H1 (cell line): ENCODE measurements at regions not wholly inside any gene's neighbourhood (a gene's known extent, or its start where the extent isn't known, plus 50 kb on each side); places are given as distances from the start of the nearest gene placed in this dataset.

Experiments used
- CTCF ChIA-PET: fragments of 300-600 bp; sonication (Branson Sonifier 250); formaldehyde crosslinking; loops from one replicate; lab custom pipeline; 2021; ENCODE audit not compliant: partially characterized antibody; lab: Charles Lee
- POLR2A ChIA-PET: fragments of 300-600 bp; sonication (Branson Sonifier 250); formaldehyde crosslinking; loops from one replicate; lab custom pipeline; 2021; ENCODE audit warnings: inconsistent platforms; ENCODE audit not compliant: partially characterized antibody; lab: Charles Lee
- DNase-seq, 2 experiments: peaks; one replicate each; pipeline versions ENCODE4 v3.0.0 to v3.0.0-alpha.2; 2010 to 2022; ENCODE audit warnings: low spot score in 2 of 2, low read depth in 1 of 2, mixed read lengths in 1 of 2
- FAIRE-seq: peaks from 2 replicates; lab custom pipeline; 2011; peaks lifted over from hg19 to GRCh38; lab: Jason Lieb, UNC
- H2AFZ ChIP-seq: 2 replicates; pipeline ENCODE4 v1.8.1; 2012; ENCODE audit warnings: low read length, inconsistent platforms
- H2AK5ac ChIP-seq: 2 replicates; pipeline ENCODE4 v1.6.1; 2013; ENCODE audit warnings: low read depth, low read length
- H2BK120ac ChIP-seq: replicated peaks from 2 replicates; pipeline ENCODE3; 2013; ENCODE audit warnings: low read depth, low read length, inconsistent platforms
- H2BK12ac ChIP-seq: 2 replicates; pipeline ENCODE4 v1.6.1; 2013; ENCODE audit warnings: low read depth, low read length
- H2BK15ac ChIP-seq: 2 replicates; pipeline ENCODE4 v1.6.1; 2013; ENCODE audit warnings: low read length
- H2BK20ac ChIP-seq: 2 replicates; pipeline ENCODE4 v1.6.1; 2013; ENCODE audit warnings: low read length
- H2BK5ac ChIP-seq: 2 replicates; pipeline ENCODE4 v1.6.1; 2013; ENCODE audit warnings: low read depth, low read length
- H3K14ac ChIP-seq: 2 replicates; pipeline ENCODE4 v1.6.1; 2013; ENCODE audit warnings: inconsistent platforms; ENCODE audit not compliant: insufficient read length
- H3K18ac ChIP-seq: 2 replicates; pipeline ENCODE4 v1.6.1; 2013; ENCODE audit warnings: low read length; ENCODE audit errors: extremely low read depth
- H3K23ac ChIP-seq: 2 replicates; pipeline ENCODE4 v1.6.1; 2013; ENCODE audit warnings: inconsistent platforms; ENCODE audit not compliant: insufficient read length
- H3K23me2 ChIP-seq: 2 replicates; pipeline ENCODE4 v1.6.1; 2013; ENCODE audit warnings: low read depth, low read length
- H3K27ac ChIP-seq: 2 replicates; pipeline ENCODE4 v1.6.1; 2011; ENCODE audit warnings: low read depth, low read length, inconsistent platforms
- H3K27me3 ChIP-seq, 4 experiments: replicated peaks in 1 of 4; 1 replicate in 1 of 4; 2 replicates in 3 of 4; pipeline versions ENCODE4 v1.6.1 to v1.8.1; 2011 to 2013; ENCODE audit warnings: low read length in 3 of 4, mild to moderate bottlenecking in 3 of 4, inconsistent platforms in 2 of 4, mixed read lengths in 2 of 4, moderate library complexity in 1 of 4; ENCODE audit not compliant: control insufficient read depth in 3 of 4, insufficient read depth in 3 of 4; ENCODE audit errors: extremely low read depth in 1 of 4
- H3K36me3 ChIP-seq, 4 experiments: 2 replicates each; pipeline versions ENCODE4 v1.6.1 to v1.8.1; 2011 to 2013; ENCODE audit warnings: mild to moderate bottlenecking in 4 of 4, low read length in 3 of 4, moderate library complexity in 2 of 4, control low read depth in 1 of 4, inconsistent platforms in 1 of 4; ENCODE audit not compliant: insufficient read depth in 4 of 4, control insufficient read depth in 2 of 4
- H3K4ac ChIP-seq: replicated peaks from 2 replicates; pipeline ENCODE3; 2013; ENCODE audit warnings: low read length, low read depth, mixed read lengths, inconsistent platforms; ENCODE audit not compliant: insufficient read length
- H3K4me1 ChIP-seq, 4 experiments: replicated peaks in 1 of 4; 1 replicate in 1 of 4; 2 replicates in 3 of 4; pipeline versions ENCODE4 v1.6.1 to v1.8.1; 2011 to 2013; ENCODE audit warnings: low read length in 3 of 4, inconsistent platforms in 2 of 4, mixed read lengths in 1 of 4; ENCODE audit not compliant: insufficient read depth in 4 of 4, control insufficient read depth in 3 of 4
- H3K4me2 ChIP-seq, 2 experiments: 2 replicates each; pipeline versions ENCODE4 v1.6.1 to v1.8.1; 2011 to 2013; ENCODE audit warnings: low read depth in 2 of 2, low read length in 2 of 2, control low read depth in 1 of 2, inconsistent platforms in 1 of 2, mild to moderate bottlenecking in 1 of 2; ENCODE audit not compliant: insufficient read depth in 1 of 2
- H3K4me3 ChIP-seq, 4 experiments: fragments of 200-600, 300-600 bp in 1 of 4; sonication (generic), shearing (Covaris generic), sonication (Bioruptor Twin) in 1 of 4; 2 replicates each; pipeline versions ENCODE4 v1.5.1 to v1.8.1; 2011 to 2016; ENCODE audit warnings: low read length in 4 of 4, low read depth in 3 of 4, control low read depth in 2 of 4, inconsistent platforms in 2 of 4, mild to moderate bottlenecking in 2 of 4, mixed read lengths in 1 of 4, moderate library complexity in 1 of 4; ENCODE audit not compliant: insufficient read depth in 2 of 4; ENCODE audit errors: extremely low read depth in 1 of 4
- H3K56ac ChIP-seq: replicated peaks from 2 replicates; pipeline ENCODE3; 2013; ENCODE audit warnings: low read depth, mild to moderate bottlenecking, mixed read lengths, low read length, inconsistent platforms; ENCODE audit not compliant: insufficient read length
- H3K79me1 ChIP-seq: 2 replicates; pipeline ENCODE4 v1.6.1; 2013; ENCODE audit warnings: low read depth, low read length, control low read depth
- H3K79me2 ChIP-seq, 2 experiments: 2 replicates each; pipeline versions ENCODE4 v1.6.1 to v1.8.1; 2012 to 2013; ENCODE audit warnings: low read length in 2 of 2, mild to moderate bottlenecking in 2 of 2, inconsistent platforms in 1 of 2; ENCODE audit not compliant: insufficient read depth in 2 of 2, control insufficient read depth in 1 of 2
- H3K9ac ChIP-seq, 4 experiments: replicated peaks in 1 of 4; 1 replicate in 1 of 4; 2 replicates in 3 of 4; pipeline versions ENCODE4 v1.6.1 to v1.8.1; 2011 to 2013; ENCODE audit warnings: low read depth in 3 of 4, low read length in 3 of 4, control low read depth in 2 of 4, mild to moderate bottlenecking in 2 of 4, moderate library complexity in 2 of 4, inconsistent platforms in 1 of 4; ENCODE audit errors: extremely low read depth in 1 of 4
- H3K9me3 ChIP-seq, 2 experiments: 2 replicates each; pipeline versions ENCODE4 v1.6.1 to v1.8.1; 2012 to 2013; ENCODE audit warnings: mild to moderate bottlenecking in 2 of 2, moderate library complexity in 2 of 2, control low read depth in 1 of 2, inconsistent platforms in 1 of 2, low read depth in 1 of 2, low read length in 1 of 2, mixed read lengths in 1 of 2; ENCODE audit not compliant: insufficient read depth in 2 of 2
- H4K20me1 ChIP-seq, 2 experiments: replicated peaks in 1 of 2; 2 replicates each; pipeline versions ENCODE3 to v1.8.1; 2011 to 2013; ENCODE audit warnings: inconsistent platforms in 2 of 2, low read length in 2 of 2, mild to moderate bottlenecking in 1 of 2; ENCODE audit not compliant: insufficient read depth in 2 of 2, control insufficient read depth in 1 of 2
- H4K5ac ChIP-seq: 2 replicates; pipeline ENCODE4 v1.6.1; 2013; ENCODE audit warnings: low read length, low read depth, mixed read lengths, inconsistent platforms; ENCODE audit not compliant: insufficient read length
- H4K8ac ChIP-seq: 2 replicates; pipeline ENCODE4 v1.8.0; 2013; ENCODE audit warnings: mild to moderate bottlenecking, moderate library complexity, low read length, inconsistent platforms; ENCODE audit not compliant: insufficient read depth; ENCODE audit errors: extremely low read depth
- H4K91ac ChIP-seq: replicated peaks from 2 replicates; pipeline ENCODE3; 2013; ENCODE audit warnings: low read length, mixed read lengths, inconsistent platforms; ENCODE audit not compliant: insufficient read length
- CBX8 ChIP-seq: fragments of 300-800, 300-1000 bp; sonication (generic); IDR thresholded peaks from 2 replicates; pipeline ENCODE4 v1.7.1; 2016; ENCODE audit warnings: low read depth, low read length, borderline replicate concordance
- EP300 ChIP-seq, 2 experiments: IDR thresholded peaks; 1 replicate in 1 of 2; 2 replicates in 1 of 2; pipeline ENCODE4 v1.6.1; 2011 to 2012; ENCODE audit warnings: low read depth in 2 of 2, low read length in 2 of 2, mild to moderate bottlenecking in 2 of 2, borderline replicate concordance in 1 of 2, inconsistent platforms in 1 of 2, moderate library complexity in 1 of 2
- RAD21 ChIP-seq, 2 experiments: IDR thresholded peaks in 1 of 2; conservative IDR thresholded peaks in 1 of 2; 2 replicates each; pipeline ENCODE4 v1.6.1; 2011; ENCODE audit warnings: low read depth in 2 of 2, low read length in 2 of 2, improper control_type of control experiment in 1 of 2, inconsistent platforms in 1 of 2, mild to moderate bottlenecking in 1 of 2, moderate library complexity in 1 of 2
- SUZ12 ChIP-seq: fragments of 200-600 bp; sonication (generic); IDR thresholded peaks from 2 replicates; pipeline ENCODE4 v1.6.1; 2012; ENCODE audit warnings: mild to moderate bottlenecking, inconsistent platforms, low read length, moderate library complexity, mixed read lengths
- TCF12 ChIP-seq: IDR thresholded peaks from 2 replicates; pipeline ENCODE4 v1.6.1; 2011; ENCODE audit warnings: low read depth, mild to moderate bottlenecking, low read length
- WGBS, 2 experiments: shearing (Covaris generic) in 1 of 2; methylation state at CpG; one replicate each; pipeline versions ENCODE4 v1.1.6 to v1.1.7; 2013 to 2015; ENCODE audit warnings: low lambda C conversion rate in 2 of 2, mixed read lengths in 2 of 2, inconsistent platforms in 1 of 2, low coverage in 1 of 2, missing lambda C conversion rate in 1 of 2; ENCODE audit not compliant: insufficient replicate concordance in 2 of 2, insufficient coverage in 1 of 2, insufficient read length in 1 of 2; ENCODE audit errors: extremely low coverage in 1 of 2, missing lambda C conversion rate in 1 of 2; 5-methylcytosine and 5-hydroxymethylcytosine counted together

- Histone ChIP-seq H3K23me2 (no peaks in the 10 kb centered on the region), H3K79me1 (no peaks in the 10 kb centered on the region), H3K4me2 (no peak overlapping the region), H3K14ac (no peak overlapping the region), H4K20me1 (no peaks in the 10 kb centered on the region), H2BK12ac (no peak overlapping the region), H3K36me3 (no peaks in the 10 kb centered on the region), H2BK120ac (no peak overlapping the region), H3K27ac (no peak overlapping the region), H4K8ac (no peak overlapping the region), H3K23ac (no peak overlapping the region), H4K5ac (no peak overlapping the region), H2AFZ (no peak overlapping the region), H2BK15ac (no peak overlapping the region), H3K4me1 (no peaks in the 10 kb centered on the region), H2BK20ac (no peak overlapping the region), H3K4me3 (no peak overlapping the region), H3K18ac (no peak overlapping the region), H3K9ac (no peak overlapping the region), H3K56ac (no peak overlapping the region), H2BK5ac (no peak overlapping the region), H2AK5ac (no peak overlapping the region), H3K9me3 (no peaks in the 10 kb centered on the region), H3K27me3 (no peaks in the 10 kb centered on the region), H3K79me2 (no peaks in the 10 kb centered on the region), H4K91ac (no peak overlapping the region), H3K4ac (no peak overlapping the region)
- ChIA-PET CTCF (interaction anchor here (1.7 kb wide), 1 partner anchor 10 kb away, joined by 4 read pairs; no protein-coding TSS in a partner anchor), POLR2A (no interaction called here)
- DNase-seq (no peak), FAIRE-seq (no peak)
- no peak for TF ChIP-seq CBX8
- no peak for TF ChIP-seq RAD21 (IDR thresholded peaks at IDR 0.05 in 1 of 2, conservative IDR thresholded peaks at IDR 0.05 in 1 of 2; ENCODE audit: low read depth in 2 of 2, low read length in 2 of 2)
- TF ChIP-seq TCF12 = no peak
- no peak for TF ChIP-seq SUZ12
- TF ChIP-seq EP300 (IDR thresholded peaks at IDR 0.05; ENCODE audit: borderline replicate concordance in 1 of 2, low read depth in 2 of 2, low read length in 2 of 2) = no peak
- WGBS, 2 experiments = 87% methylated on average over 3 of the region's 3 CpGs; no CpG with 5 or more reads in 1 of the 2 experiments
These were observed 570.6 kb downstream of the EFNA5 start for GRCh38 chr5:107100121-107100520.
